Pancreas (tissue), 10 donors: ENCODE measurements at regions not wholly inside any gene's neighbourhood (a gene's known extent, or its start where the extent isn't known, plus 50 kb on each side); places are given as distances from the start of the nearest gene placed in this dataset.

ENCODE experiments used
- ATAC-seq, 4 donors: fragments of 200-7000 bp; cut with Tn5 transposase; one replicate each; pipeline versions ENCODE4 v1.8.0 to v1.9.1; 2020; ENCODE audit warnings: mild to moderate bottlenecking in 4 of 4, moderate library complexity in 4 of 4
- DNase-seq, 6 donors: peaks; one replicate each; pipeline ENCODE4 v3.0.0-alpha.2; 2020
- FAIRE-seq: peaks from 2 replicates; lab custom pipeline; 2012; peaks lifted over from hg19 to GRCh38; lab: Jason Lieb, UNC
- H3K27ac ChIP-seq, 4 donors: fragments of 200-600 bp; sonication (generic); 1 replicate in 3 of 4; 2 replicates in 1 of 4; pipeline versions ENCODE4 v1.5.0 to v1.8.0; 2020
- H3K27me3 ChIP-seq, 4 donors: fragments of 200-600 bp; one replicate each; pipeline ENCODE4 v1.8.0; 2021
- H3K36me3 ChIP-seq, 3 donors: fragments of 200-600 bp; sonication (generic) in 1 of 3; one replicate each; pipeline versions ENCODE4 v1.5.0 to v1.8.0; 2020 to 2021
- H3K4me1 ChIP-seq, 3 donors: fragments of 200-600 bp; one replicate each; pipeline ENCODE4 v1.8.0; 2021
- H3K4me3 ChIP-seq, 4 donors: fragments of 200-600 bp; sonication (generic) in 2 of 4; one replicate each; pipeline versions ENCODE4 v1.5.0 to v1.8.0; 2020 to 2021
- H3K9me3 ChIP-seq, 4 donors: fragments of 200-600 bp; one replicate each; pipeline ENCODE4 v1.8.0; 2021
- CTCF ChIP-seq, 4 donors: fragments of 200-600 bp; sonication (generic) in 3 of 4; IDR thresholded peaks; one replicate each; pipeline versions ENCODE4 v1.5.0 to v1.8.0; 2021; ENCODE audit warnings: antibody characterized with exemption in 4 of 4
- WGBS, 2 donors: extraction: QIAGEN DNeasy Blood & Tissue Kit; methylation state at CpG; one replicate each; pipeline ENCODE4 v1.1.7; 2013; 5-methylcytosine and 5-hydroxymethylcytosine counted together
- intact Hi-C, 3 donors: fragments of 100-400 bp; cut with DNase I; formaldehyde crosslinking; loops; one replicate each; pipeline versions ENCODE4 v1.11.1 to v1.14.2; 2022
- donor health status: healthy with polysubstance abuse.
- donor health status: DM: no; HTN: no; CAD: no; lungs with moderate emphysema.
- donor health status: DM: no; HTN: no; CAD: no.
- donor health status: control.
- donor health status: control.
- donor health status: Bipolar disorder and iron deficiency.
- donor health status: DM: yes; HTN: yes; CAD: no.
- donor health status: DM: no; HTN: no; CAD: no.
- donor health status: DM: no; HTN: no; CAD: no.
- donor health status: DM: yes; HTN: yes; CAD: no.

DNA sequence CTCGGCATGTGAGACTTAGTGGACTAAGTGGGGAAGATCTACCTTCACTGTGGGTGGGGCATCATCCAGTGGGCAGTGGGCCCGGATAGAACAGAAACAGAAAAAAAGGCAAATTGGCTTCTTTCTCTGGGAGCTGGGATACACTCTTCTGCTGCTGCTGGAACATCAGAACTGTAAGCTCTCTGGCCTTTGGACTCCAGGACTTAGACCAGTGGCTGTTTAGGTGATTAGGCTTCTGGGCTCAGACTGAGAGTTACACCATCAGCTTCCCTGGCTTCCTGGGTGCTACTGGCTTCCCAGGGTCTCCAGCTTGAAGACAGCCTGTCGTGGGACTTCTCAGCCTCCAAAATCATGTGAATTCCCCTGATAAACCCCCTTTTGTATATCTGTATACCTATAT, 122.7 kb upstream of the SLC28A3 start:
- Histone ChIP-seq H3K9me3 (no peaks in the 10 kb centered on the region), H3K4me1 (no peaks in the 10 kb centered on the region), H3K27me3 (no peaks in the 10 kb centered on the region), H3K4me3 (no peak overlapping the region), H3K36me3 (no peaks in the 10 kb centered on the region), H3K27ac (no peak overlapping the region)
- TF ChIP-seq CTCF (IDR thresholded peaks at IDR 0.05): no peak
- intact Hi-C loops: no loop called here
- FAIRE-seq (no peak), ATAC-seq (no peak), DNase-seq (no peak)
- WGBS, 2 donors: 68 to 71% methylated on average over 3 of the region's 3 CpGs

DNA sequence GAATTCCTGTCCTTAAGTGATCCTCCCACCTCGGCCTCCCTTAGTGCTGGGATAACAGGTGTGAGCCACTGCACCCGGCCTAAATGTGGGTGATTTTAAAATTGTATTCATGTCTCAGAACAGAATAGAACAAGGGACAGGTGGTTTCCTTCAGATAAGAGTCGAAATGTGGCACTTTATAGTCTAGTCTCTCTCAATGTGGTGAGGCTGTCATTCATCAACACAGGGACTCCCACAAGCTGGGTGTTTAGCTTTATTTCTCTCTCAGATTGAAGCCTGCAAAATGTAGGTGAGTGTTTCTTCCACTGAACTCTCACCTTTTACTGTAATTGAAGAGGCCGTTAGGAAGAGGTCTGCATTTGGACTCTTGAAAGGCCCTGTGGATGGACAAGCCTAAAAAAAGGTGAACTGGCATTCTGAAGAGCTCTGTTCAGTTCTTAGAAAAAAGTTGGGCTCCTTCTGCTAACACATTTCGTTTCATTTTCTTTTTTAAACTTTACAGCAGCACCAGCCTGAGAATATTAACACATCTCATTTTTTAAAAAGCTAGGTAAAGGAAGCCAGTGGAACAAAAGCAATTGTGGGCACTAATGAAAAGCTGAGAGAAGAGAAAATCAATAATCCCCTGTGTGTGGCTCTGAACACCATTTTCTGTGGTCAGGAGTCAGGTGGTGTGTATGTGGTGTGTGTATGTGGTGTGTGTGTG, 126.2 kb upstream of the SLC28A3 start:
- Histone ChIP-seq H3K27ac (no peak overlapping the region), H3K4me3 (no peak overlapping the region), H3K36me3 (no peaks in the 10 kb centered on the region), H3K27me3 (no peaks in the 10 kb centered on the region), H3K4me1 (no peaks in the 10 kb centered on the region), H3K9me3 (no peaks in the 10 kb centered on the region)
- intact Hi-C loops: no loop called here
- 56 to 60% methylated on average over 5 of the region's 5 CpGs for WGBS, 2 donors
- no peak for ATAC-seq
- DNase-seq: no peak
- FAIRE-seq: no peak
- TF ChIP-seq CTCF (IDR thresholded peaks at IDR 0.05): no peak

DNA sequence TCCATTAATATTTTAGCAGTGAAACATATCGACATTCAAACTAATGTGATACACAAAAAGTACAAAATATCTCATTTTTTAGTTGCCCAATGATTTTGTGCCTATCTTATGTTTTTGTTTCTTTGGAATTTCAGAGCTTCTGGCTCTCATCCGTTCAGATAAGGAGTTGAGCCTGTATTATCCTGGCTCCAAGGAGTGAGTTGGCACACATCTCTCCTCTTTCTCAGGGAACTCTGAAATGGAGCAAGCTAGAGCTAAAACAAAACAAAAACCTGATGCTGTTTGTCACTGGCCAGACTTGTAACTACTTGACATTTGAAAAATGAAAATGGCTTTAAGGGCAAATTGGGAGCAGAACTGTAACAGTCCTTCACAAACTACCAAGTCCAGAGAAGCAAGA, 131.3 kb upstream of the SLC28A3 start:
- no peaks in the 10 kb centered on the region for H3K4me1 ChIP-seq
- H3K27ac ChIP-seq: no peak overlapping the region
- WGBS, 2 donors: 43 to 56% methylated on average over 2 of the region's 2 CpGs
- no peak for FAIRE-seq
- no peaks in the 10 kb centered on the region for H3K27me3 ChIP-seq
- ATAC-seq: no peak
- DNase-seq: no peak
- intact Hi-C loops: no loop called here
- no peak overlapping the region for H3K4me3 ChIP-seq
- H3K36me3 ChIP-seq: no peaks in the 10 kb centered on the region
- TF ChIP-seq CTCF (IDR thresholded peaks at IDR 0.05): no peak
- no peaks in the 10 kb centered on the region for H3K9me3 ChIP-seq

DNA sequence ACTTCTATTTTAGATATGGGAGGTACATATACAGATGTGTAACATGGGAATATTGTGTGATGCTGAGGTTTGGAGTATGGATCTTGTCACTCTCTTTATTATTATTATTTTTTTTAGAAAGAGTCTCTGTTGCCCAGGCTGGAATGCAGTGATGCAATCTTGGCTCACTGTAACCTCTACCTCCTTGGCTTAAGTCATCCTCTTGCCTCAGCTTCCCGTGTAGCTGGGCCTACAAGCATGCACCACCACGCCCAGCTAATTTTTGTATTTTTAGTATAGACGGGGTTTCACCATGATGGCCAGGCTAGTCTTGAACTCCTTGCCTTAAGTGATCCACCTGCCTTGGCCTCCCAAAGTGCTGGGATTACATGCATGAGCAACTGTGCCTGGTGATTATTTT, 138.4 kb upstream of the SLC28A3 start:
- Histone ChIP-seq H3K36me3 (no peaks in the 10 kb centered on the region), H3K27ac (no peak overlapping the region), H3K9me3 (no peaks in the 10 kb centered on the region), H3K4me3 (no peak overlapping the region), H3K27me3 (no peaks in the 10 kb centered on the region), H3K4me1 (no peaks in the 10 kb centered on the region)
- ATAC-seq: no peak
- intact Hi-C loops: no loop called here
- no peak for FAIRE-seq
- no peak for TF ChIP-seq CTCF (IDR thresholded peaks at IDR 0.05)
- DNase-seq: no peak
- 82 to 86% methylated on average over 3 of the region's 3 CpGs for WGBS, 2 donors

GRCh38 chr9:84480071-84480470, 139.5 kb upstream of the SLC28A3 start:
- no peak for TF ChIP-seq CTCF (IDR thresholded peaks at IDR 0.05)
- no peaks in the 10 kb centered on the region for H3K27me3 ChIP-seq
- FAIRE-seq: no peak
- 86 to 89% methylated on average over 9 of the region's 9 CpGs for WGBS, 2 donors
- no peaks in the 10 kb centered on the region for H3K4me1 ChIP-seq
- intact Hi-C loops: no loop called here
- DNase-seq: no peak
- no peak for ATAC-seq
- no peak overlapping the region for H3K27ac ChIP-seq
- no peaks in the 10 kb centered on the region for H3K36me3 ChIP-seq
- H3K9me3 ChIP-seq: no peaks in the 10 kb centered on the region
- no peak overlapping the region for H3K4me3 ChIP-seq
